ENCODE measurements at regions not wholly inside any gene's neighbourhood (a gene's known extent, or its start where the extent isn't known, plus 50 kb on each side); places are given as distances from the start of the nearest gene placed in this dataset.

GRCh38 chr16:85398050-85398451, 215.1 kb upstream of the GSE1 start:
- TF ChIP-seq, protein P1, sequence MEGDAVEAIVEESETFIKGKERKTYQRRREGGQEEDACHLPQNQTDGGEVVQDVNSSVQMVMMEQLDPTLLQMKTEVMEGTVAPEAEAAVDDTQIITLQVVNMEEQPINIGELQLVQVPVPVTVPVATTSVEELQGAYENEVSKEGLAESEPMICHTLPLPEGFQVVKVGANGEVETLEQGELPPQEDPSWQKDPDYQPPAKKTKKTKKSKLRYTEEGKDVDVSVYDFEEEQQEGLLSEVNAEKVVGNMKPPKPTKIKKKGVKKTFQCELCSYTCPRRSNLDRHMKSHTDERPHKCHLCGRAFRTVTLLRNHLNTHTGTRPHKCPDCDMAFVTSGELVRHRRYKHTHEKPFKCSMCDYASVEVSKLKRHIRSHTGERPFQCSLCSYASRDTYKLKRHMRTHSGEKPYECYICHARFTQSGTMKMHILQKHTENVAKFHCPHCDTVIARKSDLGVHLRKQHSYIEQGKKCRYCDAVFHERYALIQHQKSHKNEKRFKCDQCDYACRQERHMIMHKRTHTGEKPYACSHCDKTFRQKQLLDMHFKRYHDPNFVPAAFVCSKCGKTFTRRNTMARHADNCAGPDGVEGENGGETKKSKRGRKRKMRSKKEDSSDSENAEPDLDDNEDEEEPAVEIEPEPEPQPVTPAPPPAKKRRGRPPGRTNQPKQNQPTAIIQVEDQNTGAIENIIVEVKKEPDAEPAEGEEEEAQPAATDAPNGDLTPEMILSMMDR (IDR thresholded peaks at IDR 0.05), result no peak
- TF ChIP-seq POLR2A (IDR thresholded peaks at IDR 0.05), result no peak
